WTC11 (cell line): ENCODE measurements at regions not wholly inside any gene's neighbourhood (a gene's known extent, or its start where the extent isn't known, plus 50 kb on each side); places are given as distances from the start of the nearest gene placed in this dataset.

Source experiments
- ATF1 ChIP-seq: sonication (generic); formaldehyde crosslinking; IDR thresholded peaks from 2 replicates; pipeline ENCODE4 v1.8.1; 2023; ENCODE audit warnings: mild to moderate bottlenecking, moderate library complexity, missing genetic modification reagents
- GABPB1 ChIP-seq: sonication (generic); formaldehyde crosslinking; IDR thresholded peaks from 2 replicates; pipeline ENCODE4 v1.8.1; 2023; ENCODE audit warnings: mild to moderate bottlenecking, missing genetic modification reagents
- MYBL2 ChIP-seq: sonication (generic); formaldehyde crosslinking; IDR thresholded peaks from 2 replicates; pipeline ENCODE4 v1.8.1; 2023; ENCODE audit warnings: mild to moderate bottlenecking, moderate library complexity, missing genetic modification reagents
- NFYB ChIP-seq: sonication (generic); formaldehyde crosslinking; conservative IDR thresholded peaks from 2 replicates; pipeline ENCODE4 v1.8.0; 2022; ENCODE audit warnings: low read depth, missing genetic modification reagents
- RELA ChIP-seq: sonication (generic); formaldehyde crosslinking; IDR thresholded peaks from 2 replicates; pipeline ENCODE4 v1.8.1; 2022; ENCODE audit warnings: missing genetic modification reagents, mild to moderate bottlenecking, borderline replicate concordance
- SOX15 ChIP-seq: fragments of 250-450 bp; sonication (Bioruptor Pico); IDR thresholded peaks from 2 replicates; pipeline ENCODE4 v1.9.0; 2021; ENCODE audit warnings: mild to moderate bottlenecking
- TCF7 ChIP-seq: sonication (generic); formaldehyde crosslinking; IDR thresholded peaks from 2 replicates; pipeline ENCODE4 v1.8.0; 2022; ENCODE audit warnings: mild to moderate bottlenecking, low read depth, missing genetic modification reagents, moderate library complexity
- ZNF121 ChIP-seq: sonication (generic); formaldehyde crosslinking; IDR thresholded peaks from 2 replicates; pipeline ENCODE4 v1.8.0; 2023; ENCODE audit warnings: missing genetic modification reagents
- TF ChIP-seq, protein P1 (sequence below): sonication (generic); formaldehyde crosslinking; IDR thresholded peaks from 2 replicates; pipeline ENCODE4 v1.8.0; 2022; ENCODE audit warnings: mild to moderate bottlenecking, missing genetic modification reagents
- TF ChIP-seq, protein P2 (sequence below): sonication (generic); formaldehyde crosslinking; IDR thresholded peaks from 2 replicates; pipeline ENCODE4 v1.8.1; 2022; ENCODE audit warnings: missing genetic modification reagents, borderline replicate concordance
- TF ChIP-seq, protein P3 (sequence below): fragments of 200-600 bp; IDR thresholded peaks from 2 replicates; pipeline ENCODE4 v1.8.0; 2022; ENCODE audit warnings: antibody characterized with exemption

DNA sequence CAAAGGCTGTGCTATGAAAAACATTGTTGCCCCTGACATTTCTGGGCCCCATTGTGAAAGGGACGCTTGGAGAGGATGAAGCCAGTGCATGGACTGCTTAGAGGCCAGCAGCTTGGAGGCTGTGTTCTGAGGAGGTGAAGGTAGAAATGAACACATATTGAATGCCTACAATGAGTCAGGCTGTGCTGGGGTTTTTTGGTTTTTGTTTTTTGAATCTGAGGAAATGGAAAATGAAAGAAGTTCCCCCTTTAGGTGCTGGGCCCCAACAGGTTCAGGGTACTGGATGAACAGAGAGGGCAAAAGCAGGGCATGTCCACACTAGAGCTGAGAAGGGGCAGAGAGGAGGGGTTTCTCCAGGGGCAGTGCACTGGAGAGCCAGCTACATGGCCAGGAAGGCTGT, 166.1 kb upstream of the API5 start:
- TF ChIP-seq ATF1 (CRISPR knock-in tag) (no peak), RELA (CRISPR knock-in tag) (no peak), MYBL2 (no peak), ZNF121 (CRISPR knock-in tag) (no peak), TCF7 (CRISPR knock-in tag) (no peak), SOX15 (no peak), GABPB1 (CRISPR knock-in tag) (no peak), NFYB (CRISPR knock-in tag) (no peak)
- TF ChIP-seq, protein P1, sequence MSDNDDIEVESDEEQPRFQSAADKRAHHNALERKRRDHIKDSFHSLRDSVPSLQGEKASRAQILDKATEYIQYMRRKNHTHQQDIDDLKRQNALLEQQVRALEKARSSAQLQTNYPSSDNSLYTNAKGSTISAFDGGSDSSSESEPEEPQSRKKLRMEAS = no peak
- TF ChIP-seq, protein P2, sequence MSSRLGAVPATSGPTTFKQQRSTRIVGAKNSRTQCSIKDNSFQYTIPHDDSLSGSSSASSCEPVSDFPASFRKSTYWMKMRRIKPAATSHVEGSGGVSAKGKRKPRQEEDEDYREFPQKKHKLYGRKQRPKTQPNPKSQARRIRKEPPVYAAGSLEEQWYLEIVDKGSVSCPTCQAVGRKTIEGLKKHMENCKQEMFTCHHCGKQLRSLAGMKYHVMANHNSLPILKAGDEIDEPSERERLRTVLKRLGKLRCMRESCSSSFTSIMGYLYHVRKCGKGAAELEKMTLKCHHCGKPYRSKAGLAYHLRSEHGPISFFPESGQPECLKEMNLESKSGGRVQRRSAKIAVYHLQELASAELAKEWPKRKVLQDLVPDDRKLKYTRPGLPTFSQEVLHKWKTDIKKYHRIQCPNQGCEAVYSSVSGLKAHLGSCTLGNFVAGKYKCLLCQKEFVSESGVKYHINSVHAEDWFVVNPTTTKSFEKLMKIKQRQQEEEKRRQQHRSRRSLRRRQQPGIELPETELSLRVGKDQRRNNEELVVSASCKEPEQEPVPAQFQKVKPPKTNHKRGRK (CRISPR knock-in tag) = no peak
- TF ChIP-seq, protein P3, sequence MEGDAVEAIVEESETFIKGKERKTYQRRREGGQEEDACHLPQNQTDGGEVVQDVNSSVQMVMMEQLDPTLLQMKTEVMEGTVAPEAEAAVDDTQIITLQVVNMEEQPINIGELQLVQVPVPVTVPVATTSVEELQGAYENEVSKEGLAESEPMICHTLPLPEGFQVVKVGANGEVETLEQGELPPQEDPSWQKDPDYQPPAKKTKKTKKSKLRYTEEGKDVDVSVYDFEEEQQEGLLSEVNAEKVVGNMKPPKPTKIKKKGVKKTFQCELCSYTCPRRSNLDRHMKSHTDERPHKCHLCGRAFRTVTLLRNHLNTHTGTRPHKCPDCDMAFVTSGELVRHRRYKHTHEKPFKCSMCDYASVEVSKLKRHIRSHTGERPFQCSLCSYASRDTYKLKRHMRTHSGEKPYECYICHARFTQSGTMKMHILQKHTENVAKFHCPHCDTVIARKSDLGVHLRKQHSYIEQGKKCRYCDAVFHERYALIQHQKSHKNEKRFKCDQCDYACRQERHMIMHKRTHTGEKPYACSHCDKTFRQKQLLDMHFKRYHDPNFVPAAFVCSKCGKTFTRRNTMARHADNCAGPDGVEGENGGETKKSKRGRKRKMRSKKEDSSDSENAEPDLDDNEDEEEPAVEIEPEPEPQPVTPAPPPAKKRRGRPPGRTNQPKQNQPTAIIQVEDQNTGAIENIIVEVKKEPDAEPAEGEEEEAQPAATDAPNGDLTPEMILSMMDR = no peak
